Spleen (tissue), 11 donors: ENCODE measurements at regions not wholly inside any gene's neighbourhood (a gene's known extent, or its start where the extent isn't known, plus 50 kb on each side); places are given as distances from the start of the nearest gene placed in this dataset.

Experiments used
- DNase-seq: peaks from one replicate; pipeline ENCODE4 v3.0.0-alpha.2; 2020
- H3K27ac ChIP-seq, 8 donors: fragments of 200-600 bp; sonication (generic) in 7 of 8; 1 replicate in 4 of 8; 2 replicates in 4 of 8; pipeline versions ENCODE4 v1.5.0 to v1.8.0; 2016 to 2021; ENCODE audit warnings: inconsistent platforms in 4 of 8, mild to moderate bottlenecking in 4 of 8, moderate library complexity in 1 of 8
- H3K27me3 ChIP-seq, 7 donors: fragments of 200-600 bp; sonication (generic) in 6 of 7; replicated peaks in 1 of 7; 1 replicate in 4 of 7; 2 replicates in 3 of 7; pipeline versions ENCODE4 v1.5.0 to v1.8.0; 2016 to 2021; ENCODE audit warnings: inconsistent platforms in 3 of 7, mild to moderate bottlenecking in 1 of 7
- H3K36me3 ChIP-seq, 6 donors: fragments of 200-600 bp; sonication (generic) in 5 of 6; 1 replicate in 4 of 6; 2 replicates in 2 of 6; pipeline versions ENCODE4 v1.5.0 to v1.8.0; 2016 to 2021; ENCODE audit warnings: inconsistent platforms in 2 of 6
- H3K4me1 ChIP-seq, 6 donors: fragments of 200-600 bp; sonication (generic) in 5 of 6; 1 replicate in 3 of 6; 2 replicates in 3 of 6; pipeline versions ENCODE4 v1.5.0 to v1.8.0; 2016 to 2021; ENCODE audit warnings: inconsistent platforms in 3 of 6
- H3K4me3 ChIP-seq, 8 donors: fragments of 200-600 bp; sonication (generic) in 7 of 8; 1 replicate in 4 of 8; 2 replicates in 4 of 8; pipeline versions ENCODE4 v1.5.0 to v1.8.0; 2016 to 2021; ENCODE audit warnings: inconsistent platforms in 4 of 8, mild to moderate bottlenecking in 4 of 8, moderate library complexity in 2 of 8
- H3K9me3 ChIP-seq, 8 donors: fragments of 200-600 bp; sonication (generic) in 7 of 8; 1 replicate in 4 of 8; 2 replicates in 4 of 8; pipeline versions ENCODE4 v1.5.0 to v1.8.0; 2016 to 2021; ENCODE audit warnings: inconsistent platforms in 4 of 8
- POLR2A ChIP-seq, 3 donors: fragments of 450-650 bp; IDR thresholded peaks; one replicate each; pipeline ENCODE4 v1.5.1; 2017; ENCODE audit warnings: antibody characterized with exemption in 3 of 3, mild to moderate bottlenecking in 1 of 3
- POLR2AphosphoS5 ChIP-seq, 3 donors: sonication (generic); formaldehyde crosslinking; IDR thresholded peaks; one replicate each; pipeline ENCODE4 v1.5.1; 2017; ENCODE audit warnings: antibody characterized with exemption in 3 of 3
- WGBS, 5 donors: extraction: QIAGEN DNeasy Blood & Tissue Kit in 3 of 5; methylation state at CpG; one replicate each; pipeline versions ENCODE4 v1.1.5 to v1.1.7; 2013 to 2018; 5-methylcytosine and 5-hydroxymethylcytosine counted together
- intact Hi-C: fragments of 100-400 bp; cut with DNase I; formaldehyde crosslinking; loops from one replicate; pipeline ENCODE4 v1.15.0; 2023; ENCODE audit warnings: low total_unique reads
- TF ChIP-seq, protein P1 (sequence below), 11 experiments: fragments of 200-600 bp in 7 of 11; fragments of 450-650 bp in 4 of 11; sonication (generic) in 4 of 11; IDR thresholded peaks in 8 of 11; conservative IDR thresholded peaks in 3 of 11; 1 replicate in 7 of 11; 2 replicates in 4 of 11; pipeline versions ENCODE4 v1.4.0 to v1.8.0; 2016 to 2021; ENCODE audit warnings: antibody characterized with exemption in 11 of 11, inconsistent platforms in 4 of 11, mild to moderate bottlenecking in 1 of 11
- donor health status: healthy with polysubstance abuse.
- donor health status: DM: no; HTN: no; CAD: no; lungs with moderate emphysema.
- donor health status: DM: no; HTN: no; CAD: no.
- donor health status: Bipolar disorder and iron deficiency.
- donor health status: healthy.
- donor health status: DM: no; HTN: no; CAD: no.
- donor health status: DM: yes; HTN: yes; CAD: no.

GRCh38 chr4:176592976-176593670 is 199.6 kb downstream of the VEGFC start:
- intact Hi-C loops: no loop called here
- 75 to 92% (median 85%) methylated on average over 2 of the region's 2 CpGs for WGBS, 5 donors
- Histone ChIP-seq H3K4me3 (no peak overlapping the region), H3K36me3 (no peaks in the 10 kb centered on the region), H3K27ac (no peak overlapping the region), H3K4me1 (no peaks in the 10 kb centered on the region), H3K27me3 (no peaks in the 10 kb centered on the region), H3K9me3 (peaks cover 0 to 27% (median 3%) of the 10 kb centered on the region in 8 donors)
- DNase-seq: no peak
- TF ChIP-seq POLR2AphosphoS5 (IDR thresholded peaks at IDR 0.05) (no peak), POLR2A (IDR thresholded peaks at IDR 0.05) (no peak)
- TF ChIP-seq, protein P1, sequence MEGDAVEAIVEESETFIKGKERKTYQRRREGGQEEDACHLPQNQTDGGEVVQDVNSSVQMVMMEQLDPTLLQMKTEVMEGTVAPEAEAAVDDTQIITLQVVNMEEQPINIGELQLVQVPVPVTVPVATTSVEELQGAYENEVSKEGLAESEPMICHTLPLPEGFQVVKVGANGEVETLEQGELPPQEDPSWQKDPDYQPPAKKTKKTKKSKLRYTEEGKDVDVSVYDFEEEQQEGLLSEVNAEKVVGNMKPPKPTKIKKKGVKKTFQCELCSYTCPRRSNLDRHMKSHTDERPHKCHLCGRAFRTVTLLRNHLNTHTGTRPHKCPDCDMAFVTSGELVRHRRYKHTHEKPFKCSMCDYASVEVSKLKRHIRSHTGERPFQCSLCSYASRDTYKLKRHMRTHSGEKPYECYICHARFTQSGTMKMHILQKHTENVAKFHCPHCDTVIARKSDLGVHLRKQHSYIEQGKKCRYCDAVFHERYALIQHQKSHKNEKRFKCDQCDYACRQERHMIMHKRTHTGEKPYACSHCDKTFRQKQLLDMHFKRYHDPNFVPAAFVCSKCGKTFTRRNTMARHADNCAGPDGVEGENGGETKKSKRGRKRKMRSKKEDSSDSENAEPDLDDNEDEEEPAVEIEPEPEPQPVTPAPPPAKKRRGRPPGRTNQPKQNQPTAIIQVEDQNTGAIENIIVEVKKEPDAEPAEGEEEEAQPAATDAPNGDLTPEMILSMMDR (IDR thresholded peaks at IDR 0.05 in 8 of 11, conservative IDR thresholded peaks at IDR 0.05 in 3 of 11): no peak

DNA sequence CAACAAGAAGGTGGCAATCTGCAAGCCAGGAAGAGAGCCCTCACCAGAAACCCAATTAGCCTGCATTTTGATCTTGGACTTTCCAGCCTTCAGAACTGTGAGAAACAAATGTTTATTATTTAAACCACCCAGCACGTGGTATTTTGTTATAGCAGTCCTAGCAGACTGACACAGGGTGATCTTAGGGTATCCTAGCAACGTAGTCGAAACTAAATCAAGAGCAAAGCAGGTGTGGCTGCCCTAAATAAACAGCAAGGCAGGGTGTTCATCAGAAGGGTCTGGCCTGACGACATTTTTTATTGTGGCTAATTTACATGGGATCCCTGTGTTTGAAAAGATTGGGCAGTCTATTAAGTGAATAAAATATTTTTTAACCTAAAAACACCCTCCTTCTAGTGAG is 198.8 kb downstream of the VEGFC start:
- Histone ChIP-seq H3K36me3 (no peaks in the 10 kb centered on the region), H3K9me3 (peaks cover 0 to 28% (median 6%) of the 10 kb centered on the region in 8 donors), H3K27ac (no peak overlapping the region), H3K27me3 (no peaks in the 10 kb centered on the region), H3K4me1 (no peaks in the 10 kb centered on the region), H3K4me3 (no peak overlapping the region)
- DNase-seq: no peak
- TF ChIP-seq POLR2AphosphoS5 (IDR thresholded peaks at IDR 0.05) (no peak), POLR2A (IDR thresholded peaks at IDR 0.05) (no peak)
- TF ChIP-seq, protein P1 (IDR thresholded peaks at IDR 0.05 in 8 of 11, conservative IDR thresholded peaks at IDR 0.05 in 3 of 11): no peak
- intact Hi-C loops: no loop called here
- 56 to 86% (median 68%) methylated on average over 4 of the region's 4 CpGs for WGBS, 5 donors

GRCh38 chr4:176595257-176595656 is 197.5 kb downstream of the VEGFC start:
- H3K27me3 ChIP-seq: no peaks in the 10 kb centered on the region
- no peaks in the 10 kb centered on the region for H3K4me1 ChIP-seq
- H3K36me3 ChIP-seq: no peaks in the 10 kb centered on the region
- WGBS, 5 donors: 35 to 57% (median 46%) methylated on average over 1 of the region's 1 CpG
- H3K4me3 ChIP-seq: no peak overlapping the region
- no peak for DNase-seq
- H3K9me3 ChIP-seq: peaks cover 0 to 28% (median 6%) of the 10 kb centered on the region in 8 donors
- intact Hi-C loops: no loop called here
- no peak for TF ChIP-seq POLR2A (IDR thresholded peaks at IDR 0.05)
- TF ChIP-seq, protein P1 (IDR thresholded peaks at IDR 0.05 in 8 of 11, conservative IDR thresholded peaks at IDR 0.05 in 3 of 11): no peak
- no peak for TF ChIP-seq POLR2AphosphoS5 (IDR thresholded peaks at IDR 0.05)
- no peak overlapping the region for H3K27ac ChIP-seq

GRCh38 chr4:176601124-176601523 is 191.6 kb downstream of the VEGFC start:
- H3K36me3 ChIP-seq: no peaks in the 10 kb centered on the region
- H3K27me3 ChIP-seq: no peaks in the 10 kb centered on the region
- TF ChIP-seq POLR2AphosphoS5 (IDR thresholded peaks at IDR 0.05): no peak
- TF ChIP-seq, protein P1 (IDR thresholded peaks at IDR 0.05 in 8 of 11, conservative IDR thresholded peaks at IDR 0.05 in 3 of 11): no peak
- TF ChIP-seq POLR2A (IDR thresholded peaks at IDR 0.05): no peak
- no peak for DNase-seq
- H3K4me3 ChIP-seq: no peak overlapping the region
- no peak overlapping the region for H3K27ac ChIP-seq
- 91 to 98% (median 93%) methylated on average over 9 of the region's 9 CpGs for WGBS, 5 donors
- H3K4me1 ChIP-seq: no peaks in the 10 kb centered on the region
- peaks cover 0 to 9% (median 0%) of the 10 kb centered on the region in 8 donors for H3K9me3 ChIP-seq
- intact Hi-C loops: no loop called here
